Activated CD4-positive, CD25-positive, alpha-beta regulatory T cell treated with anti-CD3 and anti-CD28 coated beads, Interleukin-2, amount 50 U/mL, for 16 hours (primary cell): ENCODE measurements at regions not wholly inside any gene's neighbourhood (a gene's known extent, or its start where the extent isn't known, plus 50 kb on each side); places are given as distances from the start of the nearest gene placed in this dataset.
"Not testable (repeated sequence)": the region's sequence is repeated elsewhere in the genome, so short reads cannot be mapped to it uniquely, and the experiment has no call there.

ENCODE experiments used
- DNase-seq: peaks from one replicate; pipeline ENCODE4 v3.0.0-alpha.2; 2020; ENCODE audit warnings: low read depth, low spot score

GRCh38 chr2:35582637-35583036, 772.9 kb upstream of the CRIM1 start:
- DNase-seq, result no peak

GRCh38 chr2:35580956-35581355, 774.6 kb upstream of the CRIM1 start:
- no peak for DNase-seq

GRCh38 chr2:35568574-35568973, 787.0 kb upstream of the CRIM1 start:
- DNase-seq, result not testable (repeated sequence)

- no peak for DNase-seq
Observed at GRCh38 chr2:35562488-35562887, 793.1 kb upstream of the CRIM1 start.

- no peak for DNase-seq
Observed at GRCh38 chr2:35548171-35548570, 807.4 kb upstream of the CRIM1 start.

- no peak for DNase-seq
Observed at GRCh38 chr2:35545301-35545700, 810.3 kb upstream of the CRIM1 start.

- no peak for DNase-seq
Observed at GRCh38 chr2:35538796-35539195, 816.8 kb upstream of the CRIM1 start.

GRCh38 chr2:35530615-35531135, 824.9 kb upstream of the CRIM1 start:
- no peak for DNase-seq

- DNase-seq, result no peak
Observed at GRCh38 chr2:35526741-35527140, 828.8 kb upstream of the CRIM1 start.

GRCh38 chr2:35522450-35522849, 833.1 kb upstream of the CRIM1 start:
- DNase-seq, result no peak

GRCh38 chr2:35510636-35511035, 844.9 kb upstream of the CRIM1 start:
- DNase-seq, result no peak

- no peak for DNase-seq
Observed at GRCh38 chr2:35508601-35509000, 847.0 kb upstream of the CRIM1 start.

- no peak for DNase-seq
Observed at GRCh38 chr2:35504419-35504818, 851.2 kb upstream of the CRIM1 start.

- DNase-seq, result no peak
Observed at GRCh38 chr2:35503738-35504199, 851.8 kb upstream of the CRIM1 start.

- DNase-seq, result no peak
Observed at GRCh38 chr2:35503311-35503710, 852.3 kb upstream of the CRIM1 start.

- no peak for DNase-seq
Observed at GRCh38 chr2:35501076-35501475, 854.5 kb upstream of the CRIM1 start.

GRCh38 chr2:35496022-35496421, 859.6 kb upstream of the CRIM1 start:
- no peak for DNase-seq

GRCh38 chr2:35495182-35495581, 860.4 kb upstream of the CRIM1 start:
- DNase-seq, result no peak

- DNase-seq, result not testable (repeated sequence)
Observed at GRCh38 chr2:35478121-35478520, 877.5 kb upstream of the CRIM1 start.

- no peak for DNase-seq
Observed at GRCh38 chr2:35468245-35468644, 887.3 kb upstream of the CRIM1 start.

- DNase-seq, result no peak
Observed at GRCh38 chr2:35463805-35464596, 891.6 kb upstream of the CRIM1 start.

GRCh38 chr2:35462226-35462998, 893.2 kb upstream of the CRIM1 start:
- no peak for DNase-seq

- no peak for DNase-seq
Observed at GRCh38 chr2:35461406-35461805, 894.2 kb upstream of the CRIM1 start.
